Cerebellar cortex (tissue), 1 donor: ENCODE measurements at regions not wholly inside any gene's neighbourhood (a gene's known extent, or its start where the extent isn't known, plus 50 kb on each side); places are given as distances from the start of the nearest gene placed in this dataset.
A peak's percentile ranks its signal among the peaks of the same experiment; 100 is the strongest.
"Not testable (repeated sequence)": the region's sequence is repeated elsewhere in the genome, so short reads cannot be mapped to it uniquely, and the experiment has no call there.

Experiments
- DNase-seq: peaks from one replicate; pipeline ENCODE4 v3.0.0-alpha.2; 2015; ENCODE audit warnings: low spot score

GRCh38 chr9:82789155-82789824, 273.7 kb downstream of the RASEF start:
- no peak for DNase-seq

GRCh38 chr9:82790875-82791274, 272.1 kb downstream of the RASEF start:
- no peak for DNase-seq

GRCh38 chr9:82791692-82792091, 271.2 kb downstream of the RASEF start:
- DNase-seq = no peak

- DNase-seq = peak; percentile 50
These were observed 265.4 kb downstream of the RASEF start for GRCh38 chr9:82797534-82797933.

GRCh38 chr9:82799286-82799685, 263.7 kb downstream of the RASEF start:
- DNase-seq = no peak

- DNase-seq = no peak
These were observed 257.9 kb downstream of the RASEF start for GRCh38 chr9:82805027-82805426.

- DNase-seq = no peak
These were observed 254.5 kb downstream of the RASEF start for GRCh38 chr9:82808478-82808877.

GRCh38 chr9:82810915-82811314, 252.0 kb downstream of the RASEF start:
- no peak for DNase-seq

GRCh38 chr9:82819260-82819659, 243.7 kb downstream of the RASEF start:
- DNase-seq = no peak

GRCh38 chr9:82820186-82820585, 242.8 kb downstream of the RASEF start:
- no peak for DNase-seq

GRCh38 chr9:82829818-82830217, 233.1 kb downstream of the RASEF start:
- no peak for DNase-seq

- DNase-seq = no peak
These were observed 197.4 kb downstream of the RASEF start for GRCh38 chr9:82865524-82865923.

- DNase-seq = no peak
These were observed 182.4 kb downstream of the RASEF start for GRCh38 chr9:82880336-82881050.

- DNase-seq = no peak
These were observed 180.8 kb downstream of the RASEF start for GRCh38 chr9:82882138-82882537.

- no peak for DNase-seq
These were observed 180.2 kb downstream of the RASEF start for GRCh38 chr9:82882748-82883147.

GRCh38 chr9:82883436-82883835, 179.5 kb downstream of the RASEF start:
- DNase-seq = no peak

- not testable (repeated sequence) for DNase-seq
These were observed 179.0 kb downstream of the RASEF start for GRCh38 chr9:82883974-82884373.

- no peak for DNase-seq
These were observed 172.5 kb downstream of the RASEF start for GRCh38 chr9:82890401-82890800.

- no peak for DNase-seq
These were observed 172.1 kb downstream of the RASEF start for GRCh38 chr9:82890865-82891264.

- no peak for DNase-seq
These were observed 171.6 kb downstream of the RASEF start for GRCh38 chr9:82891321-82891720.

- no peak for DNase-seq
These were observed 169.4 kb downstream of the RASEF start for GRCh38 chr9:82893549-82893948.

GRCh38 chr9:82894548-82894947, 168.4 kb downstream of the RASEF start:
- no peak for DNase-seq

- no peak for DNase-seq
These were observed 167.8 kb downstream of the RASEF start for GRCh38 chr9:82894961-82895821.
